Panc1 (cell line): ENCODE measurements at regions not wholly inside any gene's neighbourhood (a gene's known extent, or its start where the extent isn't known, plus 50 kb on each side); places are given as distances from the start of the nearest gene placed in this dataset.

Experiments
- ATAC-seq: fragments of 200-7000 bp; cut with Tn5 transposase; 2 replicates; pipeline ENCODE4 v1.9.1; 2020; ENCODE audit warnings: mild to moderate bottlenecking, moderate library complexity
- BruUV-seq: library from RNA; stranded (reverse); fragments of 400-500 nt; replicated peaks from 2 replicates; lab custom pipeline; 2021; lab: Mats Ljungman, UMichigan
- CTCF ChIA-PET: fragments of 300-600 bp; sonication (Branson Sonifier 250); formaldehyde crosslinking; loops from one replicate; lab custom pipeline; 2022; ENCODE audit warnings: antibody characterized with exemption; lab: Charles Lee
- POLR2A ChIA-PET: fragments of 300-600 bp; sonication (Branson Sonifier 250); formaldehyde crosslinking; loops from one replicate; lab custom pipeline; 2022; ENCODE audit warnings: antibody characterized with exemption; lab: Charles Lee
- DNase-seq: peaks from one replicate; pipeline ENCODE4 v3.0.0-alpha.2; 2010; ENCODE audit warnings: low read depth, low spot score
- H3K27ac ChIP-seq: 2 replicates; pipeline ENCODE4 v1.5.1; 2011; ENCODE audit warnings: mild to moderate bottlenecking, low read length, inconsistent platforms
- H3K27me3 ChIP-seq: fragments of 200-500 bp; sonication (Bioruptor generic); 2 replicates; pipeline ENCODE4 v1.6.0; 2014; ENCODE audit warnings: low read length, inconsistent platforms; ENCODE audit not compliant: control insufficient read depth, insufficient read depth
- H3K36me3 ChIP-seq: fragments of 200-500 bp; sonication (Bioruptor generic); 2 replicates; pipeline ENCODE4 v1.5.1; 2014; ENCODE audit warnings: inconsistent platforms, mild to moderate bottlenecking, low read length, moderate library complexity; ENCODE audit not compliant: control insufficient read depth, insufficient read depth
- H3K4me1 ChIP-seq: 2 replicates; pipeline ENCODE4 v1.5.1; 2011; ENCODE audit warnings: inconsistent platforms, mild to moderate bottlenecking, low read length, moderate library complexity; ENCODE audit not compliant: control insufficient read depth, insufficient read depth
- H3K4me3 ChIP-seq, 2 experiments: 2 replicates each; pipeline ENCODE4 v1.5.1; 2011 to 2012; ENCODE audit warnings: low read depth in 2 of 2, low read length in 2 of 2, mild to moderate bottlenecking in 2 of 2, inconsistent platforms in 1 of 2, moderate library complexity in 1 of 2
- H3K9me3 ChIP-seq: fragments of 200-500 bp; sonication (Bioruptor generic); 2 replicates; pipeline ENCODE4 v1.5.1; 2014; ENCODE audit warnings: low read depth, mild to moderate bottlenecking, inconsistent platforms, low read length, moderate library complexity; ENCODE audit not compliant: control insufficient read depth, insufficient read depth
- CTCF ChIP-seq: fragments of 450-650 bp; IDR thresholded peaks from 2 replicates; pipeline ENCODE4 v1.5.1; 2017; ENCODE audit warnings: mild to moderate bottlenecking
- POLR2AphosphoS5 ChIP-seq: IDR thresholded peaks from 2 replicates; pipeline ENCODE4 v1.6.1; 2012; ENCODE audit warnings: mild to moderate bottlenecking, low read depth, low read length, moderate library complexity
- REST ChIP-seq, 2 experiments: IDR thresholded peaks; 2 replicates each; pipeline ENCODE4 v1.6.1; 2011 to 2012; ENCODE audit warnings: low read depth in 2 of 2, control low read depth in 1 of 2, low read length in 1 of 2, mild to moderate bottlenecking in 1 of 2, moderate library complexity in 1 of 2; ENCODE audit not compliant: insufficient read depth in 1 of 2
- SIN3A ChIP-seq: IDR thresholded peaks from 2 replicates; pipeline ENCODE4 v1.6.1; 2012; ENCODE audit warnings: low read depth, mild to moderate bottlenecking, low read length, moderate library complexity, borderline replicate concordance; ENCODE audit not compliant: insufficient read depth
- TCF7L2 ChIP-seq: IDR thresholded peaks from 2 replicates; pipeline ENCODE4 v1.6.1; 2011; ENCODE audit warnings: mild to moderate bottlenecking, low read depth, low read length, inconsistent platforms
- in situ Hi-C: cut with HindIII; loops from 2 replicates; pipeline ENCODE4 v1.10.0; 2016; ENCODE audit warnings: low sequenced_read_pairs, low pct_unique_long_range_greater_than_20kb
- intact Hi-C: fragments of 100-400 bp; cut with micrococcal nuclease; formaldehyde crosslinking; loops from one replicate; pipeline ENCODE4 v1.10.0; 2022; ENCODE audit not compliant: unreplicated experiment

DNA sequence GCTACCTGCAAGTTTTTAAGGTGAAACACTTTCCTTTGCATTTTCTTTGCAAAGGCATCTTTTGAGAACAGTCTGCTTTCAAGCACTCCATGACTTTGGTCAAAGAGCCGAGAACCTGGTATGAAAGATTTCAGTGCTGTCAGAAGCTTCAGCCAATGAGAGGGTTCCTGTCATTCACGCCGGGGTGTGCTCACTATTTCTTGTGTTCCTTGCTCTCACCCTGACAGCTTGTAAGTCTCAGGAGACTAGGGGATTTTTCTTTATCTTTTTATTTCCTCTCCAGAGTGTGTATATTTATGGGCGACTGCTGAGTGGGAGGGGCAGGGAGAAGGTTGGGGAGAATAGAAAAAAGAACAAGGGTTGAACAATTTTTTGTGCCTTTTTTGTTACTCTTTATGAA lies 334.0 kb downstream of the PSAT1 start:
- POLR2A ChIA-PET, result no interaction called here
- Histone ChIP-seq H3K9me3 (no peaks in the 10 kb centered on the region), H3K4me1 (no peaks in the 10 kb centered on the region), H3K27ac (no peak overlapping the region), H3K4me3 (no peak overlapping the region), H3K27me3 (no peaks in the 10 kb centered on the region), H3K36me3 (no peaks in the 10 kb centered on the region)
- in situ Hi-C loops (no loop called here), intact Hi-C loops (no loop called here)
- ATAC-seq, result no peak
- TF ChIP-seq CTCF (no peak), TCF7L2 (no peak), SIN3A (no peak)
- no TSS peak for BruUV-seq
- DNase-seq, result no peak
- CTCF ChIA-PET, result no interaction called here

DNA sequence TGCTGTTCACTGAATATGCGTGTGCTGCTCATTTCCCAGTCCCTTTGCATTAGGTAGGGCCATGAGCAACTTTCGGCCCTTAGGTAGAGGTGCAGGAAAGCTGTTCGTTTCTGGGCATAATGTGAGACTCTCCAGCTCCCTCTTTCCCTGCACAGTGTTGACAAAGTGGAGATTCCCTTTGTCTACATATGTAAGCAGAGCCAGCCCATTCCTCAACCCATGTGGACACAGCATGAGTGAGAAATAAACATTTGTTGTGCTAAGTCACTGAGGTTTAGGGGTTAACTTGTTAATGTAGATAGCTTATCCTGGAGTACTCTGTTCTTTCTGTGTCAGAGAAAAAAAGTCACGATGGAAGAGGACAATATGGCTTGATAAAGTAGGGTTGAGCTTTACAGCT lies 343.8 kb downstream of the PSAT1 start:
- ChIA-PET POLR2A (no interaction called here), CTCF (no interaction called here)
- intact Hi-C loops, result no loop called here
- no peaks in the 10 kb centered on the region for H3K9me3 ChIP-seq
- BruUV-seq, result no TSS peak
- TF ChIP-seq TCF7L2 (no peak), POLR2AphosphoS5 (no peak), REST (IDR thresholded peaks at IDR 0.05; ENCODE audit: insufficient read depth in 1 of 2, low read depth in 2 of 2, low read length in 1 of 2) (no peak), SIN3A (no peak), CTCF (no peak)
- no peak overlapping the region for H3K4me3 ChIP-seq
- no peak for DNase-seq
- no peaks in the 10 kb centered on the region for H3K27me3 ChIP-seq
- H3K4me1 ChIP-seq, result no peaks in the 10 kb centered on the region
- H3K36me3 ChIP-seq, result no peaks in the 10 kb centered on the region
- no peak for ATAC-seq
- H3K27ac ChIP-seq, result no peak overlapping the region
- in situ Hi-C loops, result no loop called here
